GM12891 (cell line): ENCODE measurements at regions not wholly inside any gene's neighbourhood (a gene's known extent, or its start where the extent isn't known, plus 50 kb on each side); places are given as distances from the start of the nearest gene placed in this dataset.

Experiments used
- PAX5 ChIP-seq: IDR thresholded peaks from 2 replicates; pipeline ENCODE4 v1.6.1; 2011; ENCODE audit warnings: low read length, moderate library complexity, mild to moderate bottlenecking; ENCODE audit not compliant: insufficient read depth, severe bottlenecking
- POLR2A ChIP-seq: IDR thresholded peaks from 2 replicates; pipeline ENCODE4 v1.6.1; 2011; ENCODE audit warnings: low read depth, low read length, control low read depth
- POLR2AphosphoS5 ChIP-seq: IDR thresholded peaks from 2 replicates; pipeline ENCODE4 v1.6.1; 2011; ENCODE audit warnings: low read depth, low read length, control low read depth
- POU2F2 ChIP-seq: IDR thresholded peaks from 2 replicates; pipeline ENCODE4 v1.6.1; 2011; ENCODE audit warnings: low read depth, mild to moderate bottlenecking, control low read depth, low read length, moderate library complexity
- SPI1 ChIP-seq: IDR thresholded peaks from 2 replicates; pipeline ENCODE4 v1.6.1; 2011; ENCODE audit warnings: low read depth, low read length, control low read depth
- TAF1 ChIP-seq: IDR thresholded peaks from 2 replicates; pipeline ENCODE4 v1.6.1; 2011; ENCODE audit warnings: low read depth, low read length, control low read depth

DNA sequence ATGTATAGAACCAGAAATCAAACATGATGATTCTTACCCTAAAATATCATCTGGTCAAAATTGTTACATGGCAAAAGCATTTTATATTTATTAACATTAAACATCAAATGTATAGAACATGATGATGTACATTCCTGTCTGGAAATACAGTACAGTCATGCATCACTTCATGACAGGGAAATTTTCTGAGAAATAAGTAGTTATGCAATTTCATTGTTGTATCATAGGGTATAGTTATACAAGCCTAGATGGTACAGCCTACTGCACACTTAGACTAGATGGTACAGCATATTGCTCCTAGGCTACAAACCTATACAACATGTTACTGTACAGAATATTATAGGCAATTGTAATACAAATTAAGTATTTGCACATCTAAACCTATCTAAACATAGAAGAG is 64.6 kb upstream of the VCAN start:
- TF ChIP-seq POLR2AphosphoS5 = no peak
- TF ChIP-seq TAF1 = no peak
- TF ChIP-seq POLR2A = no peak
- no peak for TF ChIP-seq SPI1
- TF ChIP-seq POU2F2 = no peak
- TF ChIP-seq PAX5 = no peak
